H54 (cell line): ENCODE measurements at regions not wholly inside any gene's neighbourhood (a gene's known extent, or its start where the extent isn't known, plus 50 kb on each side); places are given as distances from the start of the nearest gene placed in this dataset.
"Not testable (repeated sequence)": the region's sequence is repeated elsewhere in the genome, so short reads cannot be mapped to it uniquely, and the experiment has no call there.

ENCODE experiments used
- DNase-seq: peaks from one replicate; pipeline ENCODE4 v3.0.0; 2011; ENCODE audit warnings: low spot score, mixed read lengths; ENCODE audit not compliant: insufficient read length
- FAIRE-seq: peaks from 3 replicates; lab custom pipeline; 2011; peaks lifted over from hg19 to GRCh38; lab: Jason Lieb, UNC
- POLR2A ChIP-seq: IDR thresholded peaks from 2 replicates; pipeline ENCODE4 v1.6.1; 2011; ENCODE audit warnings: low read depth, mild to moderate bottlenecking, low read length

DNA sequence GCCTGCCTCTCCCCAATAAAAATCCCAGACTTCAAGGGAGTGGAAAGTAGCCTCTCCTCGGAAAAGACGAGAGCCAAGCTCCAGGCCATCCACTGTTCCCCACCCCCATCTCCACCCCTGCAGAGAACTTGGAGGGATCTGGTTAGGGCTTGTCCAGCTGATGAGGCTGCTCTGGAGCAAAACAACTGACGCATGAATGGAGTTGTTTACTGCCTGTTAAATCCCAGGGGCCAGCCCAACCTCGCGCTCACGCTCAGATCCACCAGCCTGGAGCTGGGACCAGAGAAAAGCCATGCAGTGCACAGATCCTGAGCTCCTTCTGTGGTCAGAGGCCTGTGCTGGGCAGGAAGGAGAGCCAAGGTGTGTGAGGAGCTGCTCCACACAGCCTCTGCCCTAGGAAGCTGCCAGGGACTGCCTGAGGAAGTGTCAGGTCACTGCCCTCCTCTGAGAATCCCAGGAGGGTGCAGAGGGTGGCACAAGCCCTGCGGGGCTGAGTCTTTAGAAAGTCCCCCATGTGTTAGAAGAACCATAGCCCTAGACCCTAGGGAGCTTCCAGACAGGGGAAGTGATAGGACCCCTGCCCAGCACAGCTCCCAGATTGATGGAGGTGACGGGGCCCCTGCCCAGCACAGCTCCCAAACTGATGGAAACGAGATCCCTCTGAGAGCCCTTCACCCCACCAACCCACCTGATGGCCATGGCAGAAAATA lies 109.0 kb upstream of the IPO9 start:
- TF ChIP-seq POLR2A = no peak
- DNase-seq = no peak
- no peak for FAIRE-seq

DNA sequence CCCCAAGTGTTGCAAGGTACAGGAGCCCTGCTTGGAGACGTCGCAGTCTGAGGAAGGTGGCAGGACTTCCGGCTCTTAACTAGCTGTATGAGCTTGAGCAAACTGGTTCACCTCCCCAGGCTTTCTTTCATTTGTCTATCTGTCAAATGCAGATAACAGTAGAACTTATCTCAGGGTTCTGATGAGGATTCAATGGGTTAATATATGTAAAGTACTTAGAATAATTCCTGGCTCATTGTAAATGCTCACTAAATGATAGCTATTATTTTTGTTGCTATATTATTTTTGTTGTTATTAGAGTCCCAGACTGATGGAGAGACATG lies 108.5 kb upstream of the IPO9 start:
- TF ChIP-seq POLR2A = no peak
- no peak for DNase-seq
- no peak for FAIRE-seq

DNA sequence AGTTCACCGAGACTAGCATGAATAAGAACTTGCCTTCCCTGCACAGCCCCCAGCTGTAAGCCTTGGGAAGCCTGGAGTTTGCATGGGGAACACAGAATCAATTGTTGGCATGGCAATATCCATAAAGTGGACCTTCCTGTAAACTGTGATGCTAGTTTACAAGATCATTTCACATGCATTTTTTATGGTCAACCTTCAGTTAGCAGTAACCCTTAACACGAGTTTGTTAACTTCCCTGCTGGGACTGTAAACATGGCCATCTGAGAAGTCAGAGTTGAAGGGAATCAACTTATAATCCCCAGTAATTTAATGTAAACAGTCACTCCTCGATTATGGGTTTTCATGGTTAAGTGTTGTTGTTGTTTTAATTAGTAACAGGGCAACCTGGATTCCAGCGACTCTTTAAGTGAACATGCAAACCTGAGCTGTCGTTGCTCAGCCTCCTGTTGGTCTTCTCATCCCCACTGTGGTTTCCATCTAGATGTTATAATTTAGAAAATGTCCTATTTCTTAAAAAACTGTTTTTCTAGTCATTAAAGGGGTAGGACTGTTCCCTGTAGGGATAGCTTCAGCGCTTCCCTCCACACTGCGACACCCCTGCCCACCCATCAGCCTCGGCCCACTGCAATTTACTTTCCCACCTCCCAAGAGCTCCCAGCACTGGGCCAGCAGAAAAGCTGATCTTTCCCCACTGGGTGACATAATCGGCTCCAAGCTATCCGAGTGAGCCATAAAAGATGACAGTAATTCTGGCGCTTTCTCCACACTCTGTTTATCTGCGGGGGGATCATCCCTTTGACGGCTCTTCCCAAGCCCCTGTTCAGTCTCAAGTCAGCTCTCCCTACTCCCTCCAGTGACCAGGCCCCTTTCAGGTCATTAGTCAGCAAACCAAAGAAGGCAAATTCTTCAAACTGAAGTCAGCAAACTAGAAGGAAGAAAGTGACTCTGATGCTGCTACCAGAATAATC lies 107.6 kb upstream of the IPO9 start:
- no peak for TF ChIP-seq POLR2A
- FAIRE-seq (no peak), DNase-seq (no peak)

DNA sequence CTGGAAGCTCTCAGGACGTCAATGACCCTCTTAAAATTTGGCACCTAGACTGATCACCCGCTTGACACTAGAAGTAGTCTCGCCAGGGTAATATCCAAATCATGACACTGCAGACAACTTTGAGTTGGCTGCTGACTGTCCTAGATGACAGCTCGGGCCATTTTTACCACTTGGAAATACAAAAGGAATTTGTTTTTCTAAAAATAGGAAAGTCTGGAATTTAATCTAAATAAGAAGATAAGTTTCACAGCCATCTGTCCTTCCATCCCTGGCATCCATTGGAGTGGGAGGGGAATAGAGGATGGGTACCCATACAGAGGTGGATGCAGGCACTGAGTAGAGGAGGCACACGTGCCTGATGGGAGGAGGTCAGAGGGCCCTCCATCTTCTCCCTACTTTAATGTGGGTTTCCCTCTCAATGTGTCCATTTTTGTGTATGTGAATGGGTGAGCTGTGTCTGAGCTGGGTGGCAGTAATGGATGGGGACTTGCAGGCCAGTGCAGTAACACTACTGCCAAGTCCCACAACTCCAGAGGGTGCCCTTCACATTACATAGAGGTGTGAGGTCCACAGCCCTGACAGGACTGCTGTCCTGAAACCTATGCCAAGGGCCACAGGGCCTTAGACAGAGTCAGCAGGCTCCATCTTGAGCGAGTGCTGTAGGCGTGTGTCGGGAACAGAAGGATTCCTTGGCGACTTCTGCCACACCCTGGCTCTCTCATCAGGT lies 104.8 kb upstream of the IPO9 start:
- FAIRE-seq (no peak), DNase-seq (no peak)
- TF ChIP-seq POLR2A = no peak

DNA sequence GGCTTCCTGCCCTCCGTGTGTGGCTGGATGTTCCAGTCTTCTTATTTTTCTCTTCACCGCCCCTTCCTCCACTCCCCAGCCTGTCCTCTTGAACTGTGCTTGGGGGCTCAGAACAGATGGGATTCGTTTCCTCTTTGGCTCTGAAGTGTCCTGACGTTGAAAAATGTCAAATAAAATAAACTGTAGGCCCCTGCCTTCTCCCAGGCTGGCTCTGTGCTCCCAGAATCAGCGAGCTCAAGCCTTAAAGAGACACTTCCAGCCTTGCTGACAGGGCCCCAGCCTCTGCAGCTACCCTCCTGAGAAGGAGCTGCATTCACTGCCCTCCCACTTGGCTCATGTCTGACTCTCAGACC lies 104.2 kb upstream of the IPO9 start:
- no peak for FAIRE-seq
- no peak for DNase-seq
- TF ChIP-seq POLR2A = no peak

DNA sequence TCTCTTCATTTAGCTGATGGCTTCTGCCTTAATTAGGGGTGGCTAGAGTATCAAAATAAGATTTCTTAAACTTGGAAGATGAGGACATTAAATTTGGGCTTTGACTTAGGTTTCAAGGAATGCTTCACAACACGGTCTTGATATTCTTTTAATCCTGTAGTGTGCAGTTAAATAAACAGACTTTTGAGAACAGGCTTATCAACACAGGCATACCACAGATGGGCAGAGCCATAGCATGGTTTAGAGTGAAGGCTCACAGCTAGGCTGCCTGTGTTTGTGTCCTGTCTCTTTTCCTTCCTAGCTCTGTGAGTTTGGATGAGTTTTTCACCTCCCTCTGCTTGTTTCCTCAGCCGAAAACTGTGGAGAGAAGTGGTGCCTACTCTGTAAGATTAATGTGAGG lies 102.3 kb upstream of the IPO9 start:
- no peak for DNase-seq
- FAIRE-seq = no peak
- no peak for TF ChIP-seq POLR2A

DNA sequence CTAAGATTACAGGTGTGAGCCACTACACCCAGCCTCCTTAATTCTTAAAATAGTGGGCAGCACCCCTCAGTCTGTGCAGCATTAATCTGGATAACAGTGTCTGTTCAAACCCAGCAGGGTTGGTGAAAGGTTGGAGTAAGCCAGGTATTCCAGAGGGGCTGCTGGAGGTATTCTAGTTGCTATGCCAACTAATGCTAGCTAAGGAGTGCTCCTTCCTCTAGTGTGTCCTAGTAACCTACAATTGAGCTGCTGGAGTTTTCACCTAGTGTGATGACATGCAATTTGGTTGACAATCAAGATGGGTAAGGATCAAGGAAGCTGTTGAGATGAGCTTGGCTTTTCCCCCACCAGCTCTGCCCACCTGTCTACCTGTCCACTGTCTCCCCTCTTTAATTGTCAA lies 100.2 kb upstream of the IPO9 start:
- no peak for DNase-seq
- FAIRE-seq = no peak
- TF ChIP-seq POLR2A = no peak

DNA sequence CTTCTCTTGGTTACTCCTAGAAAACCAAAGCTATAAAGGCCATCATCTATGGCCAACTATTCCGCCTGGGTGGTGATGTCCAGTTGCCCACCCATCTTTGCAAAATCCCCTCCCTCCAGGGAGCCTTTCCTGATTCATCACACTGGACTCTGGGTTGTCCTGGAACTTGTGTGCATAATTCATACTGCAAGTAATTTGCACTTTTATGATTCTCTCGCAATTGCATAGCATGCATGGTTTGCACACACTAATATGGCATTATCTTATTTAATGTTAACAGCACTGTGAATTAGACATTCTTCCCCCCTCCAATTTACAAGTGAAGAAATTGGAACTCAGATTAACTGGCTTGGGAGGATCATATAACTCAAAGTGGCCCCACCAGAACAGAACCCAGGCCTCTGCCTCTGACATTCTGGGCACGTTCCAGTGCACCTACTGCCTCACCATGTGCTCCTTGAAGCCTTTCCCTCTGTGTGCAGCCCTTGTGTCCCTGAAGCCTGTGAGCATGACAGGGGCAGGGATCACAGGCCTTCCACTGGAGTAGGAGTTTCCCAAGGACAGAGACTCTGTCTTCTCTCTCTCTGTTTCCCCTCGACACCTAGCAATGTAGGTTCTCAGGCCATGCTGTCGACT lies 98.9 kb upstream of the IPO9 start:
- no peak for DNase-seq
- no peak for FAIRE-seq
- no peak for TF ChIP-seq POLR2A

DNA sequence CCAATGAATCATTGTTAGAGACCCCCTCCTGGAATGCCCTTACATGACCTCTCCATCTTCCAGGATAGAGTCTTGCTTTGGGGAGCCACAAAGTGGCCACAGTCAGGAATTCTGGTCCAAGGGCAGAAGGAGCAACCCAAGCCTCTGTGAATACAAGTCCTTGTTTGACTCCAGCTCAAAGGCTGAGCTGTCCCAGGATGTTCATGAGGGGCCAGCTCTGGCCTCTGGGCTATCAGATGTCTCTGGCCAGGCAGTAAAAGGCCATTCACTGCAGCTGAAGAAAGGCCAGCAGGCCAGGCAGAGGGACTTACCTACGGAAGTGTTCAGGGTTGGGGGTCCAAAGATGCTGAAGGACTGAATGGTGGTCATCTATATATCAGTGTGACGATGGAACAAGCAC lies 98.3 kb upstream of the IPO9 start:
- TF ChIP-seq POLR2A = no peak
- no peak for DNase-seq
- no peak for FAIRE-seq

DNA sequence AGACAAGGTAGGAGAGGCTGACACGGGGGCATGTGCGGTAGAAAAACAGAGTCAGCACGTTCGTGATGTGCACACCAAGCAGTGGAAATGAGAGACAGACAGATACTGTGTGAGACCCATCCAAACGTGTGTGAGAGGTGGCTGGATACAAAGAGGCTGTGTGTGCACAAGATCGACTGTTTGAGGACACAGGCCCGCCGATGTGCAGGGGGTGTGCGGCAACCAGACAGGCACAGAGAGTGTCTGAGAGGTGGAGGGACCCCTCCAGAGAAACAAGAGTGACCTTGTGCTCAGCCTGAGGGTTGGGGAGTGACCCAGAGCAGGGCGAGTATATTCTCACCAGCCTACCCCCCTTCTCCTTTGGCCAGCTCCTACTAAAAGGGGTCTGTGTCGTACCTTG lies 97.8 kb upstream of the IPO9 start:
- no peak for TF ChIP-seq POLR2A
- DNase-seq = no peak
- FAIRE-seq = no peak

DNA sequence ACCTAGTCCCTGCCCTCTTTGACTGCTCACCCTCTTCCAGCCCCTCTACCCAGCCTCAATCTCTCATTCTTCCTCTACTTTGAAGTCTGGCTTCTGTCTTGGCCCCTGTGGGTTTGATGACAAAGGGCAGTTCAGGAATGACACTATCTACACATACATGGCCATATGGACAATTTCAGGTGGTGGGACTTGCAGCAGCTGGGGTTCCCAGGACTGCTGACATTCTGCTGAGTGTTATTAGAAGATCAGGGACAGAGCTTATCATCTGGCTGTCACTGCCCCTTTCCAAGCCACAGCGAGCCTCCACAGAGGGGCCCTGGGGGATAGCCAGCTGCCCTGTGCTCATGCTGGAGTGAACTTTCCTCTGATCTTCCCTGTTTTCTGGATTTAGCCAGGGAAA lies 97.4 kb upstream of the IPO9 start:
- FAIRE-seq (no peak), DNase-seq (no peak)

DNA sequence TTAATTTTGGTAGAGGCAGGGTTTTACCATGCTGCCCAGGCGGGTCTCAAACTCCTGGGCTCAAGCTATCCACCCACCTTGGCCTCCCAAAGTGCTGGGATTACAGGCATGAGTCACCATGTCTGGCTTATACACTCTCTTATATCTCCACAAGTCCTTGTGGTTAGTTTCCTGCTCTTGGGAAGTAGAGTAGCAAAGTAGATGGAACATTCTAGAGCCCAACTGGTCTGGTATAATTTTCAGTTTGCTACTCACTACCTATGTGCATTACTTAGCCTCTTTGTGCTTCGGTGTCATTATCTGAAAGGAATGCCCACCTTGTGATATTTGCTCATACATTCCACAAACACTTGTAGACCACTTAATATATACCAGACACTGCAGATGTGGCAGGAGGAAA lies 96.6 kb upstream of the IPO9 start:
- FAIRE-seq = no peak
- DNase-seq = no peak
- no peak for TF ChIP-seq POLR2A

More for the DNA sequence above, 97.4 kb upstream of the IPO9 start:
- no peak for TF ChIP-seq POLR2A

DNA sequence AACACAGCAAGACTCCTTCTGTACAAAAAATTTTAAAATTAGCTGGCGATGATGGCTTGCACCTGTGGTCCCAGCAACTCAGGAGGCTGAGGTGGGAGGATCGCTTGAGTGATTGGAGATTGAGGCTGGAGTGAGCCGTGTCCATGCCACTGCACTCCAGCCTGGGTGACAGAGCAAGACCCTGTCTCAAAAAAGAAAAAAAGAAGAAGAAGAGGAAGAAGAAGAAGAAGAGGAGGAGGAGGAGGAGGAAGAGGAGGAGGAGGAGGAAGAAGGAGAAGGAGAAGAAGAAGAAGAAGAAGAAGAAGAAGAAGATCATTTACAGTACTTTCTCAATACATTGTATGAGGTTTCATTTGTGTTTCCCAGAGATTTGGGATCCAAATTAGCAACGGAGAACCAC lies 94.7 kb upstream of the IPO9 start:
- FAIRE-seq, DNase-seq: not testable (repeated sequence)

DNA sequence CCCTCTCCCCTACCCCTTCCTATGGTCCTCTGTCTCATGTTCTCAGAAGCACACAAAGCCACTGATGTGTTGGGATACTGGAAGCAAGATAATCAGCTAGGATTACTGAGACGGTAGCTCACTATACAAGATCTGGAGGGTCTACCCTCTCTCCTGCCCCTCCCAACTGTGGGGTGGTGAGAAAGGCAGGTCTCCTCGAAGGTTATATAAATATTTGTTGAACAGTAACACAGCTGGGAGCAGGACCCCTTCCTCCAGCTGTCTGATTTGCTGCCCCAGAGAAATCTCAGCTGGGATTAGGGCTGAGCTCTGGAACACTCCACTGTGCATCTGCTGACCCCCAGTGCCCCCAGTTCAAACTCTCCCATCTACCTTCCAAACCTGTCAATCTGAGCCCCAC lies 94.2 kb upstream of the IPO9 start:
- DNase-seq (no peak), FAIRE-seq (no peak)
- TF ChIP-seq POLR2A = no peak
